ENCODE measurements at regions not wholly inside any gene's neighbourhood (a gene's known extent, or its start where the extent isn't known, plus 50 kb on each side); places are given as distances from the start of the nearest gene placed in this dataset.

GRCh38 chr21:24994717-24995116 lies 612.6 kb downstream of the MRPL39 start:
- TF ChIP-seq EZH2 (IDR thresholded peaks at IDR 0.05; ENCODE audit: insufficient read depth, poor library complexity, severe bottlenecking) (no peak), EZH2phosphoT487 (IDR thresholded peaks at IDR 0.05; ENCODE audit: insufficient read depth, low read depth) (no peak)

All from GM23248 (cell line).